Osteocyte (in vitro differentiated cells): ENCODE measurements at regions not wholly inside any gene's neighbourhood (a gene's known extent, or its start where the extent isn't known, plus 50 kb on each side); places are given as distances from the start of the nearest gene placed in this dataset.
"Not testable (repeated sequence)": the region's sequence is repeated elsewhere in the genome, so short reads cannot be mapped to it uniquely, and the experiment has no call there.

Source experiments
- DNase-seq: peaks from one replicate; pipeline ENCODE4 v3.0.0; 2021; ENCODE audit warnings: mixed read lengths; ENCODE audit not compliant: unreplicated experiment; ENCODE audit errors: extremely low spot score
- H3K27ac Mint-ChIP-seq: one replicate; pipeline ENCODE4 v1.8.0; 2021; ENCODE audit warnings: mild to moderate bottlenecking, mixed read lengths; ENCODE audit not compliant: unreplicated experiment
- H3K27me3 Mint-ChIP-seq: one replicate; pipeline ENCODE4 v1.8.0; 2021; ENCODE audit warnings: mixed read lengths; ENCODE audit not compliant: unreplicated experiment
- H3K36me3 Mint-ChIP-seq: one replicate; pipeline ENCODE4 v1.8.0; 2021; ENCODE audit warnings: mixed read lengths; ENCODE audit not compliant: unreplicated experiment
- H3K4me1 Mint-ChIP-seq: one replicate; pipeline ENCODE4 v1.8.0; 2021; ENCODE audit warnings: mixed read lengths; ENCODE audit not compliant: unreplicated experiment
- H3K4me3 Mint-ChIP-seq: one replicate; pipeline ENCODE4 v1.8.0; 2021; ENCODE audit warnings: mild to moderate bottlenecking, moderate library complexity, mixed read lengths; ENCODE audit not compliant: unreplicated experiment
- H3K9me3 Mint-ChIP-seq: one replicate; pipeline ENCODE4 v1.8.0; 2021; ENCODE audit warnings: mixed read lengths; ENCODE audit not compliant: unreplicated experiment
- TF ChIP-seq, protein P1 (sequence below): fragments of 200-600 bp; sonication (generic); IDR thresholded peaks from 2 replicates; pipeline ENCODE4 v1.5.0; 2021; ENCODE audit warnings: antibody characterized with exemption, mild to moderate bottlenecking, moderate library complexity

DNA sequence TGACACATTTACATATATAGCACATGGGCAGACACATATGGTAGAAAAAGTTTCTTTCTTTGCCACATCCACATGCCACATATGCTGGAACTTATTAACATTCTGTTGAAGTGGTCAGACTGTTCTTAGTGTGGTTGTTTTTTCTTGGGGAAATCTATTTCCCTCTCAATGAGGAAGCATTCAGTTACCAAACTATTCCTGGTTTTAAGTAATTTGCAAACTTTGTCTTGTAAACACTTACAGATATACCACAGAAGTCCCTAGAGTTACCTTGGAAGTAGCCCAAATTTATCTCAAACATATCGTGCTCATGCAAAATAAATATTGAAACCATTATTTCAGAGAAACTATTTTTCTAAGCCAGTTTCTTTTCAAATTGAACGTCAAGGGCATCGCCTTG, 625.5 kb upstream of the INTU start:
- peaks cover 13% of the 10 kb centered on the region for H3K4me1 Mint-ChIP-seq
- no peaks in the 10 kb centered on the region for H3K27me3 Mint-ChIP-seq
- TF ChIP-seq, protein P1, sequence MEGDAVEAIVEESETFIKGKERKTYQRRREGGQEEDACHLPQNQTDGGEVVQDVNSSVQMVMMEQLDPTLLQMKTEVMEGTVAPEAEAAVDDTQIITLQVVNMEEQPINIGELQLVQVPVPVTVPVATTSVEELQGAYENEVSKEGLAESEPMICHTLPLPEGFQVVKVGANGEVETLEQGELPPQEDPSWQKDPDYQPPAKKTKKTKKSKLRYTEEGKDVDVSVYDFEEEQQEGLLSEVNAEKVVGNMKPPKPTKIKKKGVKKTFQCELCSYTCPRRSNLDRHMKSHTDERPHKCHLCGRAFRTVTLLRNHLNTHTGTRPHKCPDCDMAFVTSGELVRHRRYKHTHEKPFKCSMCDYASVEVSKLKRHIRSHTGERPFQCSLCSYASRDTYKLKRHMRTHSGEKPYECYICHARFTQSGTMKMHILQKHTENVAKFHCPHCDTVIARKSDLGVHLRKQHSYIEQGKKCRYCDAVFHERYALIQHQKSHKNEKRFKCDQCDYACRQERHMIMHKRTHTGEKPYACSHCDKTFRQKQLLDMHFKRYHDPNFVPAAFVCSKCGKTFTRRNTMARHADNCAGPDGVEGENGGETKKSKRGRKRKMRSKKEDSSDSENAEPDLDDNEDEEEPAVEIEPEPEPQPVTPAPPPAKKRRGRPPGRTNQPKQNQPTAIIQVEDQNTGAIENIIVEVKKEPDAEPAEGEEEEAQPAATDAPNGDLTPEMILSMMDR = no peak
- H3K36me3 Mint-ChIP-seq = peaks cover 6% of the 10 kb centered on the region
- H3K9me3 Mint-ChIP-seq = peaks cover 9% of the 10 kb centered on the region
- H3K4me3 Mint-ChIP-seq = no peak overlapping the region
- DNase-seq = no peak
- no peak overlapping the region for H3K27ac Mint-ChIP-seq

DNA sequence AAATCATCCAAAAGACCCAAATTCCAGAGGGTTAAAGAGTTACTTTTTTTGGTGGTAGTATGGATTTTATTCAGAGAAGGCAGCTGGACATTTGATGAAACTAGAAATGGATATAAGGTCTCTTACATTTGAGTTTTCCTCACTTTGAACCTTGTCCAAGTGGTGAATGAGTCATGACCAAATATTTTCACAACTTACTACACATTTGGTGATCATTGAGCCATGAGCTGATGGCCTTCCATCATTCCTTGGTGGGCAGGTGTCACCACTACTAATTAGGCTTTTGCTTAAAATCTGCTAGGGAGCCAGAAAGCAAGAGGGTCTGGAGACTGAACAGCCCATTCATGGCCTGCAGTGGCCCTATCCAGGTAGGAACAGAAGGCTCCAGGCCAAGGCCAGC, 620.2 kb upstream of the INTU start:
- H3K4me3 Mint-ChIP-seq = no peak overlapping the region
- peaks cover 9% of the 10 kb centered on the region for H3K9me3 Mint-ChIP-seq
- H3K27me3 Mint-ChIP-seq = peaks cover 2% of the 10 kb centered on the region
- H3K27ac Mint-ChIP-seq = no peak overlapping the region
- no peaks in the 10 kb centered on the region for H3K36me3 Mint-ChIP-seq
- no peak for DNase-seq
- TF ChIP-seq, protein P1 = no peak
- H3K4me1 Mint-ChIP-seq = peaks cover 4% of the 10 kb centered on the region

DNA sequence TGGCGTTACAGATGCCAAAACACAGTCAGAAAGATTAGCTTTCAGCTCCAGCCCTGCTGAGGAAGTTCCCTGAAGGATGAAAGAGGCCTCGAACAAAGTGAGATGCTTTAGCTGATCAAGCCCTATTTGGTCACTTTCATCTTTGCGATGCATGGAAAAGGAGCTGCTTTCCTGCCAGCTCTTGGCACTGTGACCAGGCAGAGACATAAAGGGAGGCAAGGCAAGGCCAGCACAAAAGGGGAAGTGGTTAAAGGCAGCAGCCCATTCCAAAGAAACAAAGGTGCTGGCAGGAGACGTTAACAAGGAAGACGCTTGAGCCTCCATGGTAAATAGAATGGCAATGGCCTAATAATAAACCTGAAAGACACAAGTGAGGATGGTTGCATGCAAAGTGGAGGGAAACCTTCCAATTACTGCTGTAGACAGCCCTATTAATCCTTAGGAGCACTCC, 617.1 kb upstream of the INTU start:
- no peak overlapping the region for H3K27ac Mint-ChIP-seq
- H3K9me3 Mint-ChIP-seq = peaks cover 4% of the 10 kb centered on the region
- peaks cover 14% of the 10 kb centered on the region for H3K4me1 Mint-ChIP-seq
- no peaks in the 10 kb centered on the region for H3K36me3 Mint-ChIP-seq
- peaks cover 2% of the 10 kb centered on the region for H3K27me3 Mint-ChIP-seq
- H3K4me3 Mint-ChIP-seq = no peak overlapping the region
- TF ChIP-seq, protein P1 = no peak
- no peak for DNase-seq

DNA sequence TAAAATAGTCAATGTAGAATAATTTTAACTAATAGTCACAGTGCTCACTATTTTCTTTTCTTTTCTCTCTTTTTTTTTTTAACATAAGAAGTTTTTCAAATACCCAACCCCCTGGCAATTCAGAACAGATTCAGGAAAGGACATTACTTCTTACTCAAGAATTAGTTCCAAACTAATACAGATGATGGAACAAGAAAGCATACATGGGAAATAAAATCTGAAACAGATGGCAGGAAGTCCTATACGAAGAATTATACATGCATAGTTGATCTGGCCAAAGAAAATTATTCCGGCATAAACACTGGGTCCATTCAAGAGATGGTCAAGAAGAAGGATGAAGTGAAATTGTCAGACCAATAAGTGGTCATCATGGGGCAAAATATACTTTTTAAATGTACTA, 614.4 kb upstream of the INTU start:
- Mint-ChIP-seq H3K27me3 (peaks cover 2% of the 10 kb centered on the region), H3K9me3 (peaks cover 4% of the 10 kb centered on the region), H3K27ac (peak overlapping the region; percentile 19), H3K36me3 (no peaks in the 10 kb centered on the region), H3K4me1 (peaks cover 12% of the 10 kb centered on the region), H3K4me3 (no peak overlapping the region)
- TF ChIP-seq, protein P1 = no peak
- no peak for DNase-seq

DNA sequence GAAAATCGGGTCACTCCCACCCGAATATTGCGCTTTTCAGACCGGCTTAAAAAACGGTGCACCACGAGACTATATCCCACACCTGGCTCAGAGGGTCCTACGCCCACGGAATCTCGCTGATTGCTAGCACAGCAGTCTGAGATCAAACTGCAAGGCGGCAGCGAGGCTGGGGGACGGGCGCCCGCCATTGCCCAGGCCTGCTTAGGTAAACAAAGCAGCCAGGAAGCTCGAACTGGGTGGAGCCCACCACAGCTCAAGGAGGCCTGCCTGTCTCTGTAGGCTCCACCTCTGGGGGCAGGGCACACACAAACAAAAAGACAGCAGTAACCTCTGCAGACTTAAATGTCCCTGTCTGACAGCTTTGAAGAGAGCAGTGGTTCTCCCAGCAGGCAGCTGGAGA, 611.9 kb upstream of the INTU start:
- not testable (repeated sequence) for H3K4me1 Mint-ChIP-seq, H3K4me3 Mint-ChIP-seq, H3K9me3 Mint-ChIP-seq, H3K27ac Mint-ChIP-seq, H3K27me3 Mint-ChIP-seq, DNase-seq, H3K36me3 Mint-ChIP-seq

DNA sequence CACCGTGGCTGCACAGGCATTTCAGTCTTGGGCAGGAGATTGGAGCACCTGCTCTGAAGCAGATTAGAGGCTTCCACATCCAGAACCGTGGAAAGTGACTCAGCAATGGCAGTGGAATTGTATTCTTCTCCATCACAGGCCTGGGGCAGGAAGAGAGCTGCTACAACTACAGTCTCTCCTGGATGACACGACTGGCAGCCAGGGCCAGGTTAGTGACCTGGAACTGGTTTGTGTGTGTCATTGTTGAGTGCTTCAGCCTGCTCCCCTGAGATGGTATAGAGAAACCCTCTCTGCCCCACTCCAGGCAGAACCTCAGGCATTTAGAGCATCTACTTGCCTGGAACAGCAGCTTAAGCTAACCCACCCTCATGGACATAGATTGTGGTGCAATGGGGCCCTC, 596.5 kb upstream of the INTU start:
- TF ChIP-seq, protein P1 = no peak
- no peak overlapping the region for H3K27ac Mint-ChIP-seq
- H3K9me3 Mint-ChIP-seq = peaks cover 13% of the 10 kb centered on the region
- no peak for DNase-seq
- H3K27me3 Mint-ChIP-seq = no peaks in the 10 kb centered on the region
- no peak overlapping the region for H3K4me3 Mint-ChIP-seq
- peaks cover 9% of the 10 kb centered on the region for H3K4me1 Mint-ChIP-seq
- H3K36me3 Mint-ChIP-seq = peaks cover 3% of the 10 kb centered on the region
